ENCODE measurements at regions not wholly inside any gene's neighbourhood (a gene's known extent, or its start where the extent isn't known, plus 50 kb on each side); places are given as distances from the start of the nearest gene placed in this dataset.
"Not testable (repeated sequence)": the region's sequence is repeated elsewhere in the genome, so short reads cannot be mapped to it uniquely, and the experiment has no call there.

- not testable (repeated sequence) for DNase-seq (ENCODE audit: low read depth)
These were observed 80.7 kb downstream of the SPTSSA start for GRCh38 chr14:34381304-34381703.

- no peak for DNase-seq (ENCODE audit: low read depth)
These were observed 81.6 kb downstream of the SPTSSA start for GRCh38 chr14:34380471-34380845.

- no peak for DNase-seq (ENCODE audit: low read depth)
These were observed 82.1 kb downstream of the SPTSSA start for GRCh38 chr14:34379816-34380470.

GRCh38 chr14:34376649-34377267 lies 85.3 kb downstream of the SPTSSA start:
- no peak for DNase-seq (ENCODE audit: low read depth)

GRCh38 chr14:34374998-34375740 lies 86.9 kb downstream of the SPTSSA start:
- DNase-seq (ENCODE audit: low read depth): no peak

GRCh38 chr14:34373191-34373590 lies 88.8 kb downstream of the SPTSSA start:
- no peak for DNase-seq (ENCODE audit: low read depth)

GRCh38 chr14:34372786-34373185 lies 89.3 kb downstream of the SPTSSA start:
- no peak for DNase-seq (ENCODE audit: low read depth)

GRCh38 chr14:34369648-34370030 lies 92.4 kb downstream of the SPTSSA start:
- DNase-seq (ENCODE audit: low read depth): no peak

GRCh38 chr14:34368971-34369647 lies 92.9 kb downstream of the SPTSSA start:
- no peak for DNase-seq (ENCODE audit: low read depth)

GRCh38 chr14:34368115-34368970 lies 93.7 kb downstream of the SPTSSA start:
- no peak for DNase-seq (ENCODE audit: low read depth)

GRCh38 chr14:34365309-34365915 lies 96.6 kb downstream of the SPTSSA start:
- DNase-seq (ENCODE audit: low read depth): no peak

GRCh38 chr14:34364201-34364600 lies 97.8 kb downstream of the SPTSSA start:
- DNase-seq (ENCODE audit: low read depth): no peak

GRCh38 chr14:34363733-34364134 lies 98.3 kb downstream of the SPTSSA start:
- DNase-seq (ENCODE audit: low read depth): no peak

GRCh38 chr14:34362641-34363251 lies 99.3 kb downstream of the SPTSSA start:
- DNase-seq (ENCODE audit: low read depth): no peak

- no peak for DNase-seq (ENCODE audit: low read depth)
These were observed 100.5 kb downstream of the SPTSSA start for GRCh38 chr14:34361504-34362011.

- no peak for DNase-seq (ENCODE audit: low read depth)
These were observed 102.5 kb downstream of the SPTSSA start for GRCh38 chr14:34359420-34360117.

- no peak for DNase-seq (ENCODE audit: low read depth)
These were observed 105.8 kb downstream of the SPTSSA start for GRCh38 chr14:34356264-34356654.

- no peak for DNase-seq (ENCODE audit: low read depth)
These were observed 106.3 kb downstream of the SPTSSA start for GRCh38 chr14:34355584-34356263.

- no peak for DNase-seq (ENCODE audit: low read depth)
These were observed 107.5 kb downstream of the SPTSSA start for GRCh38 chr14:34354556-34354955.

- no peak for DNase-seq (ENCODE audit: low read depth)
These were observed 111.1 kb downstream of the SPTSSA start for GRCh38 chr14:34350903-34351302.

Measured in T-helper 22 cell (primary cell).